Uterus (tissue), 2 donors: ENCODE measurements at regions not wholly inside any gene's neighbourhood (a gene's known extent, or its start where the extent isn't known, plus 50 kb on each side); places are given as distances from the start of the nearest gene placed in this dataset.

ENCODE experiments used
- CTCF ChIP-seq, 4 experiments: fragments of 200-600 bp in 2 of 4; fragments of 450-650 bp in 2 of 4; sonication (generic) in 2 of 4; IDR thresholded peaks; one replicate each; pipeline ENCODE4 v1.5.1; 2016 to 2019; ENCODE audit warnings: antibody characterized with exemption in 4 of 4, mild to moderate bottlenecking in 2 of 4, moderate library complexity in 1 of 4
- POLR2A ChIP-seq, 2 donors: fragments of 450-650 bp; IDR thresholded peaks; one replicate each; pipeline ENCODE4 v1.6.1; 2016; ENCODE audit warnings: antibody characterized with exemption in 2 of 2, mild to moderate bottlenecking in 1 of 2, moderate library complexity in 1 of 2

- TF ChIP-seq CTCF (IDR thresholded peaks at IDR 0.05) (no peak), POLR2A (IDR thresholded peaks at IDR 0.05) (no peak)
These were observed 302.3 kb downstream of the IRS1 start for GRCh38 chr2:226497146-226497909.
